ENCODE measurements at regions not wholly inside any gene's neighbourhood (a gene's known extent, or its start where the extent isn't known, plus 50 kb on each side); places are given as distances from the start of the nearest gene placed in this dataset.

DNA sequence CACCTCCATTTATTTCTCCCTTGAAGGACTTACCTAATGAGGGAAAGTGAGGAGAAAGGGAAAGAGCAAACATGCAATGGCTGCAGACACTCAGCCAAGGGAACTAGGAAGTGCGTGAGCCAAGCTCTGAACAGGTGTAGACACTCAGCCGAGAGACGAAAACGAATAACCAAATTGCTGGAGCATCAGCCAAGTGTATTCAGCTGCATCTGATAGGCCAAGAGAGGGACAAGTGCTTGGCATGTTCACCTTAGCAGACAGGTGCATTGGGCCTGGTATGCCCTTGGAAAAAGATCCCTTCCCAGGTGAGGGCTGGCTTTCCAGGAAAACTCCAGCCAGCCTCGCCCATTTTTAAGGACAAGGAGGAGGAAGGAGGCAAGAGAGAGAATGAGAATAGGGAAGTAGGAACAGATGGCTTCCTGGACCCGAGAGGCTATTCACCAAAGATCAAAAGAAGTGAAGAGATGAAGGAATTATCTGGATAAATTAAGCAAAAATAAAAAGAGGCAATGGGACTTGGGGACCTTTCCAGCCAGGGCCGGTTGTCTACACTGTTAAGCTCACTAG is 184.7 kb downstream of the TOMM20 start:
- Mint-ChIP-seq H3K27ac (peak overlapping the region; percentile 73), H3K4me3 (peak overlapping the region; percentile 17), H3K4me1 (peaks cover 35% of the 10 kb centered on the region), H3K27me3 (no peaks in the 10 kb centered on the region), H3K9me3 (ENCODE audit: insufficient read depth) (no peaks in the 10 kb centered on the region)
- H3K79me2 ChIP-seq (ENCODE audit: control insufficient read depth, insufficient read depth, low read length): no peaks in the 10 kb centered on the region
- H4K20me1 ChIP-seq (ENCODE audit: control insufficient read depth, insufficient read depth, low read length, poor library complexity, severe bottlenecking): no peaks in the 10 kb centered on the region
- H3K27me3 ChIP-seq (replicated peaks in 1 of 4; ENCODE audit: control extremely low read depth in 1 of 4, control insufficient read depth in 3 of 4, insufficient read depth in 4 of 4, low read length in 3 of 4): no peaks in the 10 kb centered on the region
- 18% methylated on average over 6 of the region's 7 CpGs for WGBS (ENCODE audit: insufficient coverage)
- no peak overlapping the region for H2AFZ ChIP-seq (ENCODE audit: insufficient read depth, low read depth, low read length, poor library complexity, severe bottlenecking)
- CTCF ChIA-PET: interaction anchor here (1.0 kb wide), 1 partner anchor 15 kb away, joined by 4 read pairs; no protein-coding TSS in a partner anchor
- peak overlapping the region in 1 of 2 donors; percentile 25 for H3K27ac ChIP-seq (ENCODE audit: low read length in 2 of 2)
- ATAC-seq (ENCODE audit: low read depth): peak; percentile 46
- no peaks in the 10 kb centered on the region for H3K36me3 ChIP-seq (replicated peaks in 1 of 2; ENCODE audit: control extremely low read depth in 1 of 2, control insufficient read depth in 1 of 2, extremely low read depth in 1 of 2, insufficient read depth in 2 of 2, low read length in 1 of 2)
- TF ChIP-seq, protein P1, sequence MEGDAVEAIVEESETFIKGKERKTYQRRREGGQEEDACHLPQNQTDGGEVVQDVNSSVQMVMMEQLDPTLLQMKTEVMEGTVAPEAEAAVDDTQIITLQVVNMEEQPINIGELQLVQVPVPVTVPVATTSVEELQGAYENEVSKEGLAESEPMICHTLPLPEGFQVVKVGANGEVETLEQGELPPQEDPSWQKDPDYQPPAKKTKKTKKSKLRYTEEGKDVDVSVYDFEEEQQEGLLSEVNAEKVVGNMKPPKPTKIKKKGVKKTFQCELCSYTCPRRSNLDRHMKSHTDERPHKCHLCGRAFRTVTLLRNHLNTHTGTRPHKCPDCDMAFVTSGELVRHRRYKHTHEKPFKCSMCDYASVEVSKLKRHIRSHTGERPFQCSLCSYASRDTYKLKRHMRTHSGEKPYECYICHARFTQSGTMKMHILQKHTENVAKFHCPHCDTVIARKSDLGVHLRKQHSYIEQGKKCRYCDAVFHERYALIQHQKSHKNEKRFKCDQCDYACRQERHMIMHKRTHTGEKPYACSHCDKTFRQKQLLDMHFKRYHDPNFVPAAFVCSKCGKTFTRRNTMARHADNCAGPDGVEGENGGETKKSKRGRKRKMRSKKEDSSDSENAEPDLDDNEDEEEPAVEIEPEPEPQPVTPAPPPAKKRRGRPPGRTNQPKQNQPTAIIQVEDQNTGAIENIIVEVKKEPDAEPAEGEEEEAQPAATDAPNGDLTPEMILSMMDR (IDR thresholded peaks at IDR 0.05): no peak
- no peak for TF ChIP-seq EZH2 (IDR thresholded peaks at IDR 0.05; ENCODE audit: borderline replicate concordance, insufficient read depth, low read depth, low read length, poor library complexity, severe bottlenecking)
- intact Hi-C loops (cut with micrococcal nuclease): no loop called here
- H3K4me1 ChIP-seq (ENCODE audit: control insufficient read depth in 2 of 2, insufficient read depth in 2 of 2, low read length in 2 of 2): peaks cover 23 to 30% of the 10 kb centered on the region in 2 donors
- DNase-seq: peak; percentile 52
- H3K4me3 ChIP-seq (ENCODE audit: control extremely low read depth in 1 of 5, extremely low read depth in 1 of 5, insufficient read depth in 1 of 5, low read depth in 2 of 5, low read length in 4 of 5): no peak overlapping the region
- peaks cover 0 to 4% (median 0%) of the 10 kb centered on the region in 3 donors for H3K9me3 ChIP-seq (ENCODE audit: control extremely low read depth in 1 of 3, control insufficient read depth in 2 of 3, insufficient read depth in 1 of 3, low read length in 2 of 3)
- no peak overlapping the region for H3K9ac ChIP-seq (ENCODE audit: low read length)
- no peak overlapping the region for H3K4me2 ChIP-seq (replicated peaks; ENCODE audit: low read depth, low read length, poor library complexity, severe bottlenecking)
- POLR2A ChIA-PET: interaction anchor here (1.4 kb wide), 2 partner anchors 17 to 333 kb away, joined by 3 to 4 read pairs; no protein-coding TSS in a partner anchor

DNA sequence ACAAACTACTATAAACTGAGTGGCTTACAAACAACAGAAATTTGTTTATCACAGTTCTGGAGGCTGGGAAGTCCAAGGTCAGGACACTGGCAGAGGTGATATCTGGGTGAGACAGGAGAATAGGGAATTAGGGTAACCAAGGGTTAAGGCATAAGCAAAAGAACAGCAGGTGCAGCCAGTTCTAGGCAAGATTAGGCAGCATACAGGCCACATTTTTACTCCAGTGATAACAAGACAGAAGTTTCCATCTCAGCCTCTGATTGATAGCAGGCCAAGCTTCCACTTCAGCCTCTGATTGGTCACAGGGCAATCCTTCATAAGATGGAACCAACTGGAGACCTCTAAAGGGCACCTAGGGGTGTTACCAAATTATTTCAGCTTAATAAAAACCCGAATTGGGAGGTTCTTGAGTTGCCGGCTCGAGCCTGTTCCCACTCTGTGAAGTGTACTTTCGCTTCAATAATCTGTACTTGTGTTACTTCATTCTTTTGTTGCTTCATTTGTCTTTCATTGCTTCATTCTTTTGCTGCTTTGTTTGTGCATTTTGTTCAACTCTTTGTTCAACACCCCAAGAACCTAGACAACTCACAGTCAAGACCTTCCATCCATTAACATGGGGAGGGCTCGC is 185.6 kb downstream of the TOMM20 start:
- ChIA-PET CTCF (no interaction called here), POLR2A (no interaction called here)
- intact Hi-C loops (cut with micrococcal nuclease): no loop called here
- Mint-ChIP-seq H3K4me3 (no peak overlapping the region), H3K4me1 (peaks cover 35% of the 10 kb centered on the region), H3K27me3 (no peaks in the 10 kb centered on the region), H3K27ac (no peak overlapping the region), H3K9me3 (ENCODE audit: insufficient read depth) (no peaks in the 10 kb centered on the region)
- TF ChIP-seq EZH2 (IDR thresholded peaks at IDR 0.05; ENCODE audit: borderline replicate concordance, insufficient read depth, low read depth, low read length, poor library complexity, severe bottlenecking): no peak
- TF ChIP-seq, protein P1 (IDR thresholded peaks at IDR 0.05): no peak
- DNase-seq (no peak), ATAC-seq (ENCODE audit: low read depth) (no peak)
- Histone ChIP-seq H3K27me3 (replicated peaks in 1 of 4; ENCODE audit: control extremely low read depth in 1 of 4, control insufficient read depth in 3 of 4, insufficient read depth in 4 of 4, low read length in 3 of 4) (no peaks in the 10 kb centered on the region), H3K27ac (ENCODE audit: low read length in 2 of 2) (peak overlapping the region in 1 of 2 donors; percentile 25), H4K20me1 (ENCODE audit: control insufficient read depth, insufficient read depth, low read length, poor library complexity, severe bottlenecking) (no peaks in the 10 kb centered on the region), H2AFZ (ENCODE audit: insufficient read depth, low read depth, low read length, poor library complexity, severe bottlenecking) (no peak overlapping the region), H3K9ac (ENCODE audit: low read length) (no peak overlapping the region), H3K36me3 (replicated peaks in 1 of 2; ENCODE audit: control extremely low read depth in 1 of 2, control insufficient read depth in 1 of 2, extremely low read depth in 1 of 2, insufficient read depth in 2 of 2, low read length in 1 of 2) (no peaks in the 10 kb centered on the region), H3K9me3 (ENCODE audit: control extremely low read depth in 1 of 3, control insufficient read depth in 2 of 3, insufficient read depth in 1 of 3, low read length in 2 of 3) (peaks cover 0 to 4% (median 0%) of the 10 kb centered on the region in 3 donors), H3K4me1 (ENCODE audit: control insufficient read depth in 2 of 2, insufficient read depth in 2 of 2, low read length in 2 of 2) (peaks cover 23 to 30% of the 10 kb centered on the region in 2 donors), H3K4me3 (ENCODE audit: control extremely low read depth in 1 of 5, extremely low read depth in 1 of 5, insufficient read depth in 1 of 5, low read depth in 2 of 5, low read length in 4 of 5) (no peak overlapping the region), H3K79me2 (ENCODE audit: control insufficient read depth, insufficient read depth, low read length) (no peaks in the 10 kb centered on the region), H3K4me2 (replicated peaks; ENCODE audit: low read depth, low read length, poor library complexity, severe bottlenecking) (no peak overlapping the region)
- 63% methylated on average over 4 of the region's 5 CpGs for WGBS (ENCODE audit: insufficient coverage)
